ENCODE measurements at regions not wholly inside any gene's neighbourhood (a gene's known extent, or its start where the extent isn't known, plus 50 kb on each side); places are given as distances from the start of the nearest gene placed in this dataset.

- no peak for DNase-seq
Measured at GRCh38 chr6:43965628-43966373, 161.5 kb downstream of the MRPL14 start.

- DNase-seq: no peak
Measured at GRCh38 chr6:43964659-43965570, 162.3 kb downstream of the MRPL14 start.

- no peak for DNase-seq
Measured at GRCh38 chr6:43963877-43964658, 163.2 kb downstream of the MRPL14 start.

GRCh38 chr6:43963203-43963602 is 164.0 kb downstream of the MRPL14 start:
- no peak for DNase-seq

GRCh38 chr6:43962458-43962857 is 164.8 kb downstream of the MRPL14 start:
- no peak for DNase-seq

- DNase-seq: no peak
Measured at GRCh38 chr6:43957273-43957672, 170.0 kb downstream of the MRPL14 start.

GRCh38 chr6:43956478-43956877 is 170.8 kb downstream of the MRPL14 start:
- no peak for DNase-seq

- no peak for DNase-seq
Measured at GRCh38 chr6:43954311-43955131, 172.7 kb downstream of the MRPL14 start.

- DNase-seq: no peak
Measured at GRCh38 chr6:43953794-43954310, 173.4 kb downstream of the MRPL14 start.

- DNase-seq: no peak
Measured at GRCh38 chr6:43953256-43953655, 174.0 kb downstream of the MRPL14 start.

- DNase-seq: no peak
Measured at GRCh38 chr6:43952746-43953145, 174.5 kb downstream of the MRPL14 start.

- no peak for DNase-seq
Measured at GRCh38 chr6:43951756-43952675, 175.2 kb downstream of the MRPL14 start.

- DNase-seq: no peak
Measured at GRCh38 chr6:43951063-43951755, 176.0 kb downstream of the MRPL14 start.

GRCh38 chr6:43950731-43951062 is 176.6 kb downstream of the MRPL14 start:
- DNase-seq: no peak

GRCh38 chr6:43950051-43950605 is 177.1 kb downstream of the MRPL14 start:
- DNase-seq: no peak

GRCh38 chr6:43949551-43949991 is 177.7 kb downstream of the MRPL14 start:
- no peak for DNase-seq

GRCh38 chr6:43948527-43949485 is 178.4 kb downstream of the MRPL14 start:
- no peak for DNase-seq

GRCh38 chr6:43947860-43948259 is 177.8 kb downstream of the VEGFA start:
- no peak for DNase-seq
